Activated CD8-positive, alpha-beta memory T cell treated with anti-CD3 and anti-CD28 coated beads for 1 hour (primary cell): ENCODE measurements at regions not wholly inside any gene's neighbourhood (a gene's known extent, or its start where the extent isn't known, plus 50 kb on each side); places are given as distances from the start of the nearest gene placed in this dataset.

Source experiments
- DNase-seq, 2 donors: peaks; one replicate each; pipeline ENCODE4 v3.0.0-alpha.2; 2020; ENCODE audit warnings: low read depth in 1 of 2; ENCODE audit errors: extremely low read depth in 1 of 2

DNA sequence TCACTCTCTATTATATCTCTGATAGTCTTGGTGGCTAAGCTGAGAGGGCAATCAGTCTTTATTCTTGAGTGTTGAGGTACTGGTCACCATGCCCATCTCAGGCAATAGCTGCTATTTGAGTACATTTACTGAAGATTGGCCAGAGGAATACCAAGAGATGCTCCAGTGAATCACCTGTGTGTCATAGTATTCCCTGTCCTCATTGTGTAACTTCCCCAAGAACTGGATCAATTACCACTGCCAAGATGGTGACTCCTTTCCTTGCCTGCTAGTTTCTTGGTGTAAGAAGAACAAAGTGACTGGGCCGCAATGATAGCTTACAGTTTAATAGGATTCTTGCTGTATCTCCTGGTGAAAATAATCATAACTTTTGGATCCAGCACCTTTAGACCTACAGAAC, 418.7 kb upstream of the KIF2A start:
- no peak for DNase-seq

GRCh38 chr5:61894046-61894445, 412.0 kb upstream of the KIF2A start:
- no peak for DNase-seq

- no peak for DNase-seq
Observed at GRCh38 chr5:61896811-61897210, 409.2 kb upstream of the KIF2A start.

GRCh38 chr5:61897251-61897650, 408.8 kb upstream of the KIF2A start:
- no peak for DNase-seq

DNA sequence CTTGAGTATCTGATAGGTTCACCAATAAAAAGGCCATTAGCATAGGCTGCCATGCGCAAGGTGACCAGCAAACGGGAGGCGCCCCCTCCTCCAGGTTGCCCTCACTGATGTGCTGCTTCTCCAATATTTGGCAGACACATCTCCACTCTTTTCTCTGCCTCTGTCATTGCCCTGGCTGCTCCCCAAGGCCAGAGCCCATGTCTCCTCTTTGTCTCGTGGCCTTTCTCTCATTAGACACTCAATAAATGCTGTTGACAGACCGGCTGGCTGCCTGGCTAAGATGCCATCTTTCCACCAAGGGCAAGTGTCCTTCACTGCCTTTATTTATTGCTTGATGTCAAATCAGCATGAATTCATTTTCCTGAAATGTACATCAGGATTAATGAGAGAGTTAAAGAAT, 404.0 kb upstream of the KIF2A start:
- DNase-seq, result no peak

DNA sequence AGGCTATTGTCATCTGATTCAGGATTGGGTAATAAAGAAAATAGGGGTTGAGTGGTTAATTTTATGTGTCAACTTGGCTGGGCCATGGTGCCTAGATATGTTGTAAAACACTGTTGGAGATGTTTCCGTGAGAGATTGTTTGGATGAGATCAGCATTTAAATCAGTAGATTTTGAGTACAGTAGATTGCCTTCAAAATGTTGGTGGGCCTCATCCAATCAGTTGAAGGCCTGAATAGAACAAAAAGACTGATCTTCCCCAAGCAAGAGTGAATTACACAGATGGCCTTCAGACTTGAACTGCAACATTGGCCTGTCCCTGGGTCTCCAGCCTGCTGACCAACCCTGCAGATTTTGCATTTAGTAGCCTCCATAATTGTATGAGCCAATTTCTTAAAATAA, 401.3 kb upstream of the KIF2A start:
- no peak for DNase-seq

- no peak for DNase-seq
Observed at GRCh38 chr5:61905613-61906012, 400.4 kb upstream of the KIF2A start.

GRCh38 chr5:61906820-61907219, 399.2 kb upstream of the KIF2A start:
- DNase-seq, result no peak

DNA sequence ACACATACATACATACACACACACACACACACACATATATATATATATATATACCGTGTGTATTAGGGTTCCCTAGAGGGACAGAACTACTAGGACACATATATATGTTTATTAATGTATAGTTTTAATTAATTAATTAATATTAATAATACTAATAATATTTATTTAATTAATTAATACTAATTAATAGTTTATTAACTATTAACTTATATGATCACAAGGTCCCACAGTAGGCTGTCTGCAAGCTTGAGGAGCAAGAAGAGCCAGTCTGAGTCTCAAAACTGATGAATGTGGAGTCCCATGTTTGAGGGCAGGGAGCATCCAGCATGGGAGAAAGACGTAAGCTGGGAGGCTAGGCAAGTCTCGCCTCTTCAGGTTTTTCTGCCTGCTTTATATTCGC, 398.0 kb upstream of the KIF2A start:
- no peak for DNase-seq

GRCh38 chr5:61910771-61911170, 395.2 kb upstream of the KIF2A start:
- no peak for DNase-seq

DNA sequence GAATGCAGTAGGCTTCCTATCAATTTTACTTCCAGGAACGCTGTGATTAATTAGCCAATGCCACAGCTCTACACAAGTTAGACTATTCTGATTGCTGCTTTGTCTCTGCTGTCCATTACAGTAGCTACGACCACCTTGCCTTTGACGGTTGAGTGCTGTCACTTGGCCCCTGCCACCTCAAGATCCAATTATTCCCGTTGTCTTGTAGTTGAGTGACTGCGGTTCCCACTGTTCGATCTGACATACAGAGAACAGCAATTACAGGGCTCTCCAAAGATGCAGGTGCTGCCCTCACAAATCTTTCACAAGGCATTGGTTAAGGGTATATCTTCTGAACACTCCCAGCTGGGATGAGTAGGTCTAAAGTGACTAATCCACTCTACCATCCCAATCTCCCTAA, 393.4 kb upstream of the KIF2A start:
- DNase-seq, result no peak

DNA sequence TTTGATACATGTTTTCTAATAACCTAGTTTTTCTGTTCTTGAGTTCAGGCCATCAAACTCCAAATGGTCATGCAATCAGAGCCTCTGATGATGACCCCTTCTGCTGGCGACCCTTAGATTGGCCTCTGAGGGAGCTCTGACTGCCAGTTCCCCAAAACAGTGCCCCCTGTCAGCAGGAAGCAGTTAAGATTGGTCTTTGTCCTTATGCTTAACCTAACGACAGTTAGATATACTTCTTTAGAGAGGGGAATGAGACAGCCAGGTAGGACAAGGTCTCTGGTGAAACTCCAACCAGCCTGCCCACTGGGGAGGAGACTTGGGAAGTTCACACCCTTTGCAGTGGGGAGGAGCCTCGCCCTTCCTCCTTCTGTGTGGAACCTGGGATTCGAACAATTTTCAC, 390.4 kb upstream of the KIF2A start:
- DNase-seq, result no peak

DNA sequence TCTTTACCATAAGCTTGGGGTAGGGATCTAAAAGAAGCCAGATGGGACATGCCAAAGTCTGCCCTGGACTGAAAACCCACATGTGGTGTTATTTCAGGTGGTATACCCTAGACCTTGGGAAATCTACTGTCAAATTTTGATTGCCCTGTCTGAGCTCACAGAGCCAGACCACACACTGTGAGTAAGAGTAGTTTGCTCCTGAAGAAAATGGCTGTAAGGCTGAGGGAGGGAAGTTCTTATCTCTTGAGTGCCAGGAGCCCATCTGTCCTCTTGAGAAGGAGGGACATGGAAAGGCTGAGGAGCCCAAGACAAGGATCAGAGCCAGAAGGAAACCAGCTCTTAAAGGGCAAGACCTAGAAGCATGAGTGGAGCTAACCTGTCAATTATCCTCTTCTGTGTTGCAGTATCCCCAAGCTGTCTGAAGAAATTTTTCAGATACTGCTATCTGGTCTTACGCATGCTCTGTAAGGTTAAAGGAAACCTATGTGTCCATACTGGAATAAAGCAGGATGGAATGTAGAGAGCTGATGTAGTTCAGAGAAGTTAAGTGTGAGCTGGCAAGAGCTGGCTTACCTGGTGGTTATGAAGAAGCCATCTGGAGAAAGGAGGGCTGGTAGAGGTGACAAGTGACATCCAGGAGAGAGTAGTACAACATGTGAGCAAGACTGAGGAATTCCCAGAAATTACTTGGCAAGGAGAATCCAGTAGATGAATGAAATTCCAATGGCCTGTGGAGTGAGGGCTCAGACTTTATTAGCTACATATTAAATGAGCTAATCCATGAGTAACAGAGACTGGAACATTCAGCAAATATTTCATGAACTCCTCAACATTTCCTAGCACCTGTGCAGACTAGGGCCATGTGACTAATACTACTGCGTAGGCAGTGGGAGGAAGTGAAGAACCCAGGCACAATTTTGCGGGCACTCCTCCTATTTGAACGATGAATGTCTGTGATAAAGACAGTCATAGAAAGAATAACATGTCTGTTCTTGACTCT, 389.1 kb upstream of the KIF2A start:
- DNase-seq, result no peak

DNA sequence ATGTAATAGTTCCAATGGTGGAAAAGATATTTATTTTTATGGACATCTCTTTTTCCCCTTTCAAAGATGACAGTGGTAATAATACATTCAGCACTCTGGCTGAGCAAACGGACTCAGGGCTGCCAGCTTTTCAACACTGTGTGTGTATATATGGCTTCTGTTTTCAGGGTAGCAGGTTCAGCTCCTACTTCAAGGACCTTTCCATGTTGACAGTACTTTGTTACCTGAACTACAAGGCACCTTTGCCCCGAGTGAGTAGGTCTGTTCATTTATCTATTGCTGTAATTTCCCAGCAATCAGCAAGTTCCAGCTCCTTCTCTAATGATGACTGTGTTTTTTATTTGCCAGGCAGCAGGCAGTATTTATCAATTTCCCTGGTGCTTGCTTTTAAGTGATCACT, 387.4 kb upstream of the KIF2A start:
- no peak for DNase-seq

- no peak for DNase-seq
Observed at GRCh38 chr5:61919920-61920319, 386.1 kb upstream of the KIF2A start.

DNA sequence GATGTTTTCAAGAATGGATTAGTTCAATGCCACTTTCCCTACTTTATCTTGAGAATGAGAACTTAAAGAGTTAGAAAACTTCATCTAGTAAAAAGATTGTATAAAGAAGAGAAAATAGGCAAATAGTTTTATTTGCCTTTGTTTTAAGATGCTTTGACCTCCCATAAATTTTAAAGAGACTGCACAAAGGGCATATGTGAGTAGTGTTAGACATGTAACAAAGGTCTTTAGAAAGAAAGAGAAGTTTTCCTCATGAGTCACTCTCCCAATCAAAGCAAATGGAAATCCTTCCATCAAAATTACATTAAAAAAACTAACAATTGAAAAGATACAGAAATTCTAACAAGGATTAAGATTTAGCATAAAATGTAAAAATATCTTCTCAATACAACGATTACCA, 381.8 kb upstream of the KIF2A start:
- no peak for DNase-seq

DNA sequence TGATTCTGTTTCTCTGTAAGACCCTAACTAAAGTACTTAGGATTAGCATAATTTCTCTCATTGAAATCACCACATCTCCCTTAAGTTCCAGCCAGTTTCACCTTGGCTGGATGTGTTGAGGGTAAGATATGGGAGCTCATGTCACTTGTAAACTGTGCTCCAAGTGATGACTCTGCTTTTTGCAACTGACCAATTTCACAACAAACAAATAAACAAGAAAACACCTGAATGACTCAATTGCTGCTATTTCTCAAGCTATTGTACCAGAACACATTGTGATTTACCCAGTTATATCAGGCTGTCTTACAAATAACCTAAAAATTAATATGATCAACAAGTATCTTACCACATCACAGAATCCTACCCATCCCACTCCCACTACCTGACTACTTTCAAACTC, 379.1 kb upstream of the KIF2A start:
- no peak for DNase-seq

DNA sequence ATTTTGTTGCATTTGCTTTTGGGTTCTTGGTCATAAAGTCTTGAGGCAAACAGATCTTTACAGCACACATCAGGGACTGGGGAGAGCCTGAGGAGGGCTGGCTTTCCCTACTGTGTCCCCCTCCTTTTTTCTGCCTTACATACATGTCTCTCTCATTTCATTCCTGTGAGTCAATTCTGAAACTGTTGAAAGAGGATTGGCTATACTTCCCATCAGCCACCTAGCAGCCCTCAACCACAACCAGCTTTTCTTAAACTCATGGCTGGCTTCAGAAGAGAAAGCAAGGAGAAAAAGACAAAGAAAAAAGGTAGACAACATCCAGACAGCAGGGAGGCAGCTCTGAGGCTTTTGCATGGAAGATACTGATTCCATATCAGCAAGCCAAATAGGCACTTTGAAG, 374.8 kb upstream of the KIF2A start:
- no peak for DNase-seq

GRCh38 chr5:61933787-61934626, 372.0 kb upstream of the KIF2A start:
- no peak for DNase-seq

DNA sequence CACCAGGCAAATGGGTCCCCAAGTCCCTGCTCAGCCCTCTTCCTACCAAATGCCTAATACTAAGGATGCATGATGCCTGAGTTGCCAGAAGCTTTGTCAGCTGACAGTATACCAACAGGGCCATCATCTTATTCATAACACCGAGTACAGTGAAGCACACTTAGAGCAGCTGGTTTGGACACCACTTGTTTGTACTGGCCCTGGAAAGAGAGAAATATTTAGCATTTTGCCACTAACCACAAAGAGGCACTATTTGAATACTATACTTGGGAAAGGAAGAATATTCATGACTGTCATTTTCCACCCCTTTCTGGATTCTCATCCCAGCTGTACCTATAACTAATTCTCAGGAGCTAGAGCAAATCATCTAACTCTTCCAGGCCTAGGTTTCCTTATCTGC, 364.4 kb upstream of the KIF2A start:
- no peak for DNase-seq

GRCh38 chr5:61942462-61943049, 363.4 kb upstream of the KIF2A start:
- no peak for DNase-seq

DNA sequence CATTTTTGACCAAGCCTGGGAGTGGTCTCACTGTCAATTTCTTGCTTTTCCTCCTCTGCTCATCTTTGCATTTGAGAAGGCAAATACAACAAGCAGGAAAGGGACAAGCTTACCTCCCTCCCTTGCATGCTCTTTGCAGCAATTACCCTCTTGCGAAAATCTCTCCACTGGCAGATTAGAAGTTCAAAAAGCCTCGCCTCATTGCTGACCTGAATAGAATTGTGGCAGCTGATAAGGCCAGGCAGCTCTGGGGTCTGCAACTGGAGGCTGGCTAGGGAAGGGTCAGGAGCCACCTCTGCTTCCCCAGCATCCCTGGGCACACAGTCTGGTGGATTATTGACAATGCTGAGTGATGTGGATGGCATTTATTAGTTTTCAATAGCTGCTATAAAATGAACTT, 362.3 kb upstream of the KIF2A start:
- no peak for DNase-seq
